CD4-positive, alpha-beta memory T cell (primary cell): ENCODE measurements at regions not wholly inside any gene's neighbourhood (a gene's known extent, or its start where the extent isn't known, plus 50 kb on each side); places are given as distances from the start of the nearest gene placed in this dataset.

ENCODE experiments used
- CTCF ChIA-PET: fragments of 350-600 bp; sonication (Branson Sonifier 250); formaldehyde crosslinking; loops from one replicate; lab custom pipeline; 2021; ENCODE audit warnings: inconsistent platforms; ENCODE audit not compliant: partially characterized antibody; lab: Charles Lee
- POLR2A ChIA-PET: fragments of 350-600 bp; sonication (Branson Sonifier 250); formaldehyde crosslinking; loops from one replicate; lab custom pipeline; 2021; ENCODE audit not compliant: partially characterized antibody; lab: Charles Lee
- DNase-seq, 5 donors: peaks; one replicate each; pipeline versions ENCODE4 v3.0.0 to v3.0.0-alpha.2; 2020 to 2022; ENCODE audit warnings: mixed read lengths in 1 of 5
- H3K27ac ChIP-seq: one replicate; pipeline ENCODE4 v1.7.0; 2013; ENCODE audit warnings: low read depth, low read length
- H3K27me3 ChIP-seq: 2 replicates; pipeline ENCODE4 v1.7.0; 2013; ENCODE audit warnings: mild to moderate bottlenecking, low read length, moderate library complexity; ENCODE audit not compliant: insufficient read depth
- H3K36me3 ChIP-seq: 2 replicates; pipeline ENCODE4 v1.7.0; 2013; ENCODE audit warnings: mild to moderate bottlenecking, low read length, moderate library complexity; ENCODE audit not compliant: insufficient read depth
- H3K4me1 ChIP-seq: 2 replicates; pipeline ENCODE4 v1.7.0; 2013; ENCODE audit warnings: mild to moderate bottlenecking, low read length, moderate library complexity; ENCODE audit not compliant: insufficient read depth
- H3K4me3 ChIP-seq, 2 donors: one replicate each; pipeline ENCODE4 v1.7.0; 2013; ENCODE audit warnings: low read length in 2 of 2, mild to moderate bottlenecking in 1 of 2
- H3K9me3 ChIP-seq, 2 donors: one replicate each; pipeline ENCODE4 v1.7.0; 2013; ENCODE audit warnings: low read length in 2 of 2, control low read depth in 1 of 2; ENCODE audit not compliant: control insufficient read depth in 1 of 2
- H3K27ac Mint-ChIP-seq, 7 donors: one replicate each; pipeline ENCODE4 v1.8.0; 2020 to 2021; ENCODE audit warnings: mixed read lengths in 7 of 7, mild to moderate bottlenecking in 6 of 7, inconsistent platforms in 3 of 7, moderate library complexity in 3 of 7
- H3K27me3 Mint-ChIP-seq, 2 donors: one replicate each; pipeline ENCODE4 v1.8.0; 2020 to 2021; ENCODE audit warnings: mixed read lengths in 2 of 2
- H3K36me3 Mint-ChIP-seq, 2 donors: one replicate each; pipeline ENCODE4 v1.8.0; 2020 to 2021; ENCODE audit warnings: mixed read lengths in 2 of 2, inconsistent platforms in 1 of 2, mild to moderate bottlenecking in 1 of 2
- H3K4me1 Mint-ChIP-seq, 4 donors: one replicate each; pipeline ENCODE4 v1.8.0; 2020 to 2021; ENCODE audit warnings: mixed read lengths in 4 of 4, mild to moderate bottlenecking in 1 of 4
- H3K4me3 Mint-ChIP-seq, 8 donors: one replicate each; pipeline ENCODE4 v1.8.0; 2020 to 2021; ENCODE audit warnings: mixed read lengths in 8 of 8, mild to moderate bottlenecking in 7 of 8, moderate library complexity in 6 of 8, inconsistent platforms in 3 of 8
- H3K9me3 Mint-ChIP-seq, 8 donors: one replicate each; pipeline ENCODE4 v1.8.0; 2020 to 2021; ENCODE audit warnings: mixed read lengths in 8 of 8, mild to moderate bottlenecking in 5 of 8, inconsistent platforms in 3 of 8, moderate library complexity in 1 of 8
- intact Hi-C: fragments of 100-400 bp; cut with micrococcal nuclease; formaldehyde crosslinking; loops from one replicate; pipeline ENCODE4 v1.15.1; 2023

GRCh38 chr14:89619596-89619995, 202.6 kb upstream of the FOXN3 start:
- Mint-ChIP-seq H3K4me3 (peak overlapping the region; percentile 88 to 97 (median 92)), H3K27me3 (no peaks in the 10 kb centered on the region), H3K9me3 (no peaks in the 10 kb centered on the region), H3K36me3 (peaks cover 0 to 27% of the 10 kb centered on the region in 2 donors), H3K27ac (peak overlapping the region; percentile 89 to 98 (median 96)), H3K4me1 (peaks cover 42 to 76% (median 57%) of the 10 kb centered on the region in 4 donors)
- no peaks in the 10 kb centered on the region for H3K36me3 ChIP-seq
- H3K27me3 ChIP-seq, result no peaks in the 10 kb centered on the region
- H3K4me3 ChIP-seq, result peak overlapping the region; percentile 49
- peaks cover 54% of the 10 kb centered on the region for H3K4me1 ChIP-seq
- intact Hi-C loops, result loop anchor here (1.0 to 10.0 kb wide), 5 partner anchors 21 to 336 kb away; partner anchors contain the start of gene TDP1
- DNase-seq, result peak in 1 of 5 donors; percentile 9
- peak overlapping the region; percentile 80 for H3K27ac ChIP-seq
- ChIA-PET POLR2A (interaction anchor here (0.7 to 8.1 kb wide), 24 partner anchors 11 to 337 kb away, joined by 3 to 92 read pairs (median 5); no protein-coding TSS in a partner anchor), CTCF (interaction anchor here (0.8 to 2.8 kb wide), 5 partner anchors 21 to 102 kb away, joined by 3 to 16 read pairs (median 5); no protein-coding TSS in a partner anchor)
- H3K9me3 ChIP-seq, result no peaks in the 10 kb centered on the region

DNA sequence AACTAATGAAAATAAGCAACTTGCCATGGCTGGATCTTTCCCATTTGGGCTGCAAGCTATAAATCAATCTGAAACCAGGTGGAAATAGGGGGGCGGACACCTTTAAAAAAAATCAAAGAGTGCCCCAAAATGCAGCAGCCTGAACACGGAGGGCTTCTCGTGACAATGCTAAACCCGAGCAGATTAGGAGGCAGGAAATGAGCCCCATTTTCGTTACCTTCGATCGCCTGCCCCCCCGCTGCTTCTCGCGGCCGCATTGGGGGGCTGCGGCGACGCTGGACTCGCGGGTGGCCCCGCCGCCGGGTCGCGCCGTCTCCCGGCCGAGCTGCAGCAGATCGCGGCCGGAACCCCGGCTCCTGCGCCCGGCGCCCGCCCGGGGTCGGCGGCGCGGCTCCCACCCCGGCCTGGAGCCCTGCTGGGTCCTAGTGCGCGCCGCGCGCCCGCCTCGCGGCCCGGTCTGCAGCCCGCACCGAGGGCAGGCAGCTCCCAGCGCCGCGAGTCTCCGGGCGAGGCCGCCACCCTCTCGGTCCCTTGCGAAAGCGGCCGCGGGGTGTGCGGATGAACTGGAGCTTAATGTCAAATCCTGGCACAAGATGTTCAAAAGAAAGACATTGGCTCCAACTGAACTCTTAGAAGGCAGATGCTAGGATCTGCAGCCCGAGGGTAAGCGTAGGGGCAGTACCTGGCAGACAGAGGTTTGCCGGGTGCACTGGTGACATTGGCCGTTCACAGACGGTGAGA, 201.9 kb upstream of the FOXN3 start:
- H3K27me3 ChIP-seq, result no peaks in the 10 kb centered on the region
- Mint-ChIP-seq H3K27me3 (no peaks in the 10 kb centered on the region), H3K4me1 (peaks cover 48 to 80% (median 63%) of the 10 kb centered on the region in 4 donors), H3K9me3 (no peaks in the 10 kb centered on the region), H3K36me3 (peaks cover 0 to 31% of the 10 kb centered on the region in 2 donors), H3K27ac (peak overlapping the region; percentile 91 to 98 (median 96)), H3K4me3 (peak overlapping the region; percentile 94 to 99 (median 97))
- CTCF ChIA-PET, result interaction anchor here (1.1 to 2.8 kb wide), 5 partner anchors 22 to 147 kb away, joined by 3 to 16 read pairs (median 5); no protein-coding TSS in a partner anchor
- no peaks in the 10 kb centered on the region for H3K9me3 ChIP-seq
- peak overlapping the region; percentile 49 to 90 for H3K4me3 ChIP-seq
- POLR2A ChIA-PET, result interaction anchor here (0.6 to 8.1 kb wide), 28 partner anchors 9 to 338 kb away, joined by 3 to 92 read pairs (median 4); no protein-coding TSS in a partner anchor
- no peaks in the 10 kb centered on the region for H3K36me3 ChIP-seq
- H3K4me1 ChIP-seq, result peaks cover 60% of the 10 kb centered on the region
- peak; percentile 75 to 84 (median 78) for DNase-seq
- peak overlapping the region; percentile 80 for H3K27ac ChIP-seq
- intact Hi-C loops, result loop anchor here (1.0 to 10.0 kb wide), 7 partner anchors 22 to 336 kb away; partner anchors contain the start of genes FOXN3 and TDP1

DNA sequence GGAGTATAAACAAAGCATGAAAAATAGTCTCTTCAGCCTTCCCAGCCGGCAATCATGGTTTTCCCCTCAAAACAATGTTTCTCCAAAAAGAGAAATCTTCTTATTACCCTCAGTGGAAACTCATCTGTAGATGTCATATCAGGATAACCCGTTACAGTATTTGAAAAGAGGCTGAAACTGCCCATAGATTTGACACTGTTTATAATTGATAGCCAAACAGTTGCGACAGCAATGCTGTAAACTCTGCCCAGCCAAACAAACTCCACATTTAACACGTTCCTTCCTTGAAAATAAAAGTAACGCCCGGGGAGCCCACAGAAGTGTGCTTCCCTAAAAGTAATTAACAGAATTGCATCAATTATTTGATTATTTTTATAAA, 201.3 kb upstream of the FOXN3 start:
- H3K4me1 ChIP-seq, result peaks cover 67% of the 10 kb centered on the region
- peak overlapping the region; percentile 49 to 90 for H3K4me3 ChIP-seq
- Mint-ChIP-seq H3K27ac (peak overlapping the region; percentile 88 to 99 (median 95)), H3K4me1 (peaks cover 54 to 87% (median 69%) of the 10 kb centered on the region in 4 donors), H3K36me3 (peaks cover 0 to 36% of the 10 kb centered on the region in 2 donors), H3K4me3 (peak overlapping the region; percentile 88 to 99 (median 96)), H3K27me3 (no peaks in the 10 kb centered on the region), H3K9me3 (no peaks in the 10 kb centered on the region)
- no peaks in the 10 kb centered on the region for H3K9me3 ChIP-seq
- POLR2A ChIA-PET, result interaction anchor here (0.5 to 8.1 kb wide), 22 partner anchors 10 to 338 kb away, joined by 3 to 92 read pairs (median 7); no protein-coding TSS in a partner anchor
- H3K36me3 ChIP-seq, result no peaks in the 10 kb centered on the region
- H3K27ac ChIP-seq, result peak overlapping the region; percentile 80
- DNase-seq, result peak in 2 of 5 donors; percentile 25 to 31
- CTCF ChIA-PET, result interaction anchor here (1.1 to 2.8 kb wide), 5 partner anchors 23 to 148 kb away, joined by 3 to 16 read pairs (median 5); no protein-coding TSS in a partner anchor
- H3K27me3 ChIP-seq, result no peaks in the 10 kb centered on the region
- intact Hi-C loops, result loop anchor here (1.0 to 10.0 kb wide), 6 partner anchors 22 to 201 kb away; partner anchors contain the start of gene FOXN3

GRCh38 chr14:89617481-89618329, 200.7 kb upstream of the FOXN3 start:
- DNase-seq, result peak; percentile 41 to 57 (median 51)
- H3K36me3 ChIP-seq, result no peaks in the 10 kb centered on the region
- no peaks in the 10 kb centered on the region for H3K9me3 ChIP-seq
- H3K27ac ChIP-seq, result peak overlapping the region; percentile 80
- no peaks in the 10 kb centered on the region for H3K27me3 ChIP-seq
- intact Hi-C loops, result loop anchor here (1.0 to 10.0 kb wide), 7 partner anchors 15 to 200 kb away; partner anchors contain the start of gene FOXN3
- Mint-ChIP-seq H3K27ac (peak overlapping the region; percentile 88 to 99 (median 95)), H3K9me3 (no peaks in the 10 kb centered on the region), H3K36me3 (peaks cover 3 to 39% of the 10 kb centered on the region in 2 donors), H3K4me3 (peak overlapping the region; percentile 88 to 99 (median 96)), H3K27me3 (no peaks in the 10 kb centered on the region), H3K4me1 (peaks cover 58 to 92% (median 70%) of the 10 kb centered on the region in 4 donors)
- peak overlapping the region; percentile 49 to 90 for H3K4me3 ChIP-seq
- ChIA-PET CTCF (interaction anchor here (0.8 to 2.8 kb wide), 3 partner anchors 27 to 149 kb away, joined by 3 to 16 read pairs (median 3); no protein-coding TSS in a partner anchor), POLR2A (interaction anchor here (0.5 to 8.1 kb wide), 14 partner anchors 12 to 339 kb away, joined by 3 to 92 read pairs (median 11); no protein-coding TSS in a partner anchor)
- peaks cover 70% of the 10 kb centered on the region for H3K4me1 ChIP-seq

- H3K27ac Mint-ChIP-seq, result peak overlapping the region; percentile 88 to 99 (median 95)
- DNase-seq, result peak; percentile 63 to 87 (median 80)
- H3K27me3 ChIP-seq, result no peaks in the 10 kb centered on the region
- no peaks in the 10 kb centered on the region for H3K9me3 Mint-ChIP-seq
- H3K4me3 ChIP-seq, result peak overlapping the region; percentile 49 to 90
- peak overlapping the region; percentile 88 to 99 (median 96) for H3K4me3 Mint-ChIP-seq
- peaks cover 71% of the 10 kb centered on the region for H3K4me1 ChIP-seq
- no peaks in the 10 kb centered on the region for H3K36me3 ChIP-seq
- intact Hi-C loops, result loop anchor here (2.0 to 10.0 kb wide), 4 partner anchors 14 to 185 kb away; no protein-coding TSS in a partner anchor
- H3K36me3 Mint-ChIP-seq, result peaks cover 3 to 41% of the 10 kb centered on the region in 2 donors
- no peaks in the 10 kb centered on the region for H3K9me3 ChIP-seq
- peak overlapping the region; percentile 80 for H3K27ac ChIP-seq
- ChIA-PET POLR2A (interaction anchor here (2.2 to 8.1 kb wide), 5 partner anchors 14 to 104 kb away, joined by 8 to 92 read pairs (median 21); no protein-coding TSS in a partner anchor), CTCF (interaction anchor here (2.8 kb wide), 1 partner anchor 104 kb away, joined by 16 read pairs; no protein-coding TSS in a partner anchor)
- H3K4me1 Mint-ChIP-seq, result peaks cover 56 to 90% (median 71%) of the 10 kb centered on the region in 4 donors
- H3K27me3 Mint-ChIP-seq, result no peaks in the 10 kb centered on the region
Measured at GRCh38 chr14:89616852-89617341, 199.9 kb upstream of the FOXN3 start.

GRCh38 chr14:89616425-89616824, 199.4 kb upstream of the FOXN3 start:
- CTCF ChIA-PET, result no interaction called here

More at GRCh38 chr14:89616425-89616824, 199.4 kb upstream of the FOXN3 start:
- POLR2A ChIA-PET, result interaction anchor here (4.5 to 8.1 kb wide), 2 partner anchors 25 to 105 kb away, joined by 47 to 92 read pairs; no protein-coding TSS in a partner anchor
- peak overlapping the region; percentile 88 to 99 (median 96) for H3K4me3 Mint-ChIP-seq
- Histone ChIP-seq H3K4me1 (peaks cover 69% of the 10 kb centered on the region), H3K36me3 (no peaks in the 10 kb centered on the region), H3K4me3 (peak overlapping the region; percentile 49 to 90), H3K9me3 (no peaks in the 10 kb centered on the region), H3K27ac (peak overlapping the region; percentile 80), H3K27me3 (no peaks in the 10 kb centered on the region)
- no peak for DNase-seq
- peaks cover 54 to 88% (median 69%) of the 10 kb centered on the region in 4 donors for H3K4me1 Mint-ChIP-seq
- H3K27me3 Mint-ChIP-seq, result no peaks in the 10 kb centered on the region
- no peaks in the 10 kb centered on the region for H3K9me3 Mint-ChIP-seq
- H3K36me3 Mint-ChIP-seq, result peaks cover 3 to 43% of the 10 kb centered on the region in 2 donors
- intact Hi-C loops, result loop anchor here (2.0 to 10.0 kb wide), 4 partner anchors 14 to 184 kb away; no protein-coding TSS in a partner anchor
- H3K27ac Mint-ChIP-seq, result peak overlapping the region; percentile 88 to 99 (median 95)
